Naive thymus-derived CD8-positive, alpha-beta T cell (primary cell): ENCODE measurements at regions not wholly inside any gene's neighbourhood (a gene's known extent, or its start where the extent isn't known, plus 50 kb on each side); places are given as distances from the start of the nearest gene placed in this dataset.
"Not testable (repeated sequence)": the region's sequence is repeated elsewhere in the genome, so short reads cannot be mapped to it uniquely, and the experiment has no call there.

Experiments
- ATAC-seq, 2 donors: fragments of 150-1000 bp; cut with Tn5 transposase in 1 of 2; sonication (Bioruptor Pico), chemical (Tn5 transposase) in 1 of 2; 1 replicate in 1 of 2; 2 replicates in 1 of 2; pipeline ENCODE4 v1.10.0; 2021; ENCODE audit warnings: mild to moderate bottlenecking in 2 of 2, moderate library complexity in 2 of 2
- POLR2A ChIA-PET: fragments of 350-600 bp; sonication (Branson Sonifier 250); formaldehyde crosslinking; loops from one replicate; lab custom pipeline; 2021; ENCODE audit warnings: antibody characterized with exemption; lab: Charles Lee
- DNase-seq, 10 donors: peaks; one replicate each; pipeline versions ENCODE4 v3.0.0 to v3.0.0-alpha.2; 2020 to 2022
- H3K27ac Mint-ChIP-seq, 10 donors: one replicate each; pipeline ENCODE4 v1.8.0; 2020 to 2022; ENCODE audit warnings: mild to moderate bottlenecking in 10 of 10, mixed read lengths in 10 of 10, moderate library complexity in 4 of 10, inconsistent platforms in 1 of 10
- H3K27me3 Mint-ChIP-seq, 5 donors: one replicate each; pipeline ENCODE4 v1.8.0; 2021 to 2022; ENCODE audit warnings: mixed read lengths in 5 of 5
- H3K36me3 Mint-ChIP-seq, 3 donors: one replicate each; pipeline ENCODE4 v1.8.0; 2020 to 2022; ENCODE audit warnings: mixed read lengths in 3 of 3, mild to moderate bottlenecking in 2 of 3, inconsistent platforms in 1 of 3
- H3K4me1 Mint-ChIP-seq, 4 donors: one replicate each; pipeline ENCODE4 v1.8.0; 2021 to 2022; ENCODE audit warnings: mixed read lengths in 4 of 4
- H3K4me3 Mint-ChIP-seq, 10 donors: one replicate each; pipeline ENCODE4 v1.8.0; 2020 to 2022; ENCODE audit warnings: mild to moderate bottlenecking in 10 of 10, mixed read lengths in 10 of 10, moderate library complexity in 6 of 10, inconsistent platforms in 1 of 10
- H3K9me3 Mint-ChIP-seq, 9 donors: one replicate each; pipeline ENCODE4 v1.8.0; 2020 to 2022; ENCODE audit warnings: mixed read lengths in 9 of 9, mild to moderate bottlenecking in 3 of 9, inconsistent platforms in 1 of 9, moderate library complexity in 1 of 9

- POLR2A ChIA-PET = no interaction called here
- H3K4me1 Mint-ChIP-seq = no peaks in the 10 kb centered on the region
- H3K36me3 Mint-ChIP-seq = no peaks in the 10 kb centered on the region
- H3K27ac Mint-ChIP-seq = no peak overlapping the region
- DNase-seq (no peak), ATAC-seq (no peak)
- peaks cover 0 to 5% (median 0%) of the 10 kb centered on the region in 9 donors for H3K9me3 Mint-ChIP-seq
- H3K27me3 Mint-ChIP-seq = no peaks in the 10 kb centered on the region
- H3K4me3 Mint-ChIP-seq = no peak overlapping the region
These were observed 1299.3 kb downstream of the XPNPEP1 start for GRCh38 chr10:108624052-108624451.

DNA sequence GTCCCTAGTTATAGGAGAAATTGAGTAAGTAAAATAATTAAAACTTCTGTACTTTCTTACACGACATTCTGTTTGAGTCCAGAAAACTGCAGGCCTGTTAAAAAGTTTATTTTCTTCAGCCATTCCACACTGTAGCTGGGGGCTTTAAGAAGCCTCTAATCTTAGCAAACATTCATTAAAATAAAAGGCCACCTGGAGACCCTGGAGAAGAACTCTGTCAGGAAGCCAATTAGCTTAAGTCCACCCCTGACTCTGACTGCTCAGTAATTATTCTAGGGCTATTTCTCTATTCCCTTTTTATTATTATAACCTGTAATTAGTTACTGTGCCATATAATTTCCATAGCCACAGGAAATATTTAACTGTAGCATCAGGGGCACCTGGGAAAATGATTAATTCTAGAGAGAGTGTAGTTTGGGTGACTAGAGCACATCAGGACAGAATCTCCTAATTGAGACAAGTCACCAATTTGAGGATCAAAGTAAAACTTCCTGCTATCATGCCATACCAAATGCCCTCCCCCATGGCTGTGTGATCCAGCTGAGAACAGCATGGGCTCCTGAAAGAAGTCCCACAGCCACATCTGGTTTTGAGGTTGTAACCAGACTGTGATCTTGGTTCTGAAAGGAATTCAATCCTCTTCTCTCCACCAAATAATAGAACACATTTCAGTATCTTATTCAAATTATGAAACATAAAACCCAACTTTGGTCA is 1302.3 kb downstream of the XPNPEP1 start:
- DNase-seq = no peak
- H3K27me3 Mint-ChIP-seq = no peaks in the 10 kb centered on the region
- H3K27ac Mint-ChIP-seq = no peak overlapping the region
- H3K36me3 Mint-ChIP-seq = no peaks in the 10 kb centered on the region
- H3K9me3 Mint-ChIP-seq = peaks cover 0 to 4% (median 0%) of the 10 kb centered on the region in 9 donors
- ATAC-seq = no peak
- no peaks in the 10 kb centered on the region for H3K4me1 Mint-ChIP-seq
- POLR2A ChIA-PET = no interaction called here
- H3K4me3 Mint-ChIP-seq = no peak overlapping the region

GRCh38 chr10:108616559-108617285 is 1306.6 kb downstream of the XPNPEP1 start:
- Mint-ChIP-seq H3K27me3 (no peaks in the 10 kb centered on the region), H3K4me1 (no peaks in the 10 kb centered on the region), H3K36me3 (no peaks in the 10 kb centered on the region), H3K9me3 (peaks cover 0 to 4% (median 0%) of the 10 kb centered on the region in 9 donors), H3K27ac (no peak overlapping the region), H3K4me3 (no peak overlapping the region)
- ATAC-seq (no peak), DNase-seq (no peak)
- POLR2A ChIA-PET = no interaction called here

DNA sequence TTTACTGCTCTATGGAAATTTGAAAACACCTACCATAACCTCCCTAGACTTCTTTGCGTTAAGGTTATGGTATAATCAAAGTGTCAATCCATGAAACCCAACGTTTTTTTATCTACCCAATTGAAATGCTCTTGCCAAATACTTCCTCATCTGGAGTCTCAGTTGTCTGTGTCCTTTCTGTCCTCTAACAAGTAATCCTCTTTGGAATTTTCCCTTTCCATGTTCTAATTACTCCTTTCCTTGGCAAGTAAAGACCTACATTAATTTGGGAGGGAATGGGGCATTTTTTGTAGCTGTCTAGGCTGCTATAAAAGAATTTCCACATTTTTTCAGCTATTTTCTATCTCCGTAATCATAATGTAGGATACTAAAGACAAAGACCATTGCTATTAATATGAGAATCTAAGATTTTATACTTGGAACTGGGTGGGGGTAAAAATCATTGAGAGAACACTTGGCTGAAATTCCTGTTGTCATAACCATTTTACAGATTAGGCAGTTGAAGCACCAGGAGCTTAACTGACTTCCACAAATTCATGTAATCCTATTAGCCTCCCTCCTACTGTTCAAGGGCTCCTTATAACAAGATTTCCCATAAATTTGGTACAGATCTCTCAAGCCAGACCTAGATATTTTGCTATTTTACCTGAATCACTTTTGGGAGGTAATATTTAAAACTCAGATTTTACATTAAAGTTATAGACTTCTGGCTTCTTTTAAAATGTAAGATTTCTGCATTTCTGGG is 1307.6 kb downstream of the XPNPEP1 start:
- Mint-ChIP-seq H3K4me1 (no peaks in the 10 kb centered on the region), H3K27ac (no peak overlapping the region), H3K36me3 (no peaks in the 10 kb centered on the region), H3K9me3 (peaks cover 0 to 8% (median 0%) of the 10 kb centered on the region in 9 donors), H3K4me3 (no peak overlapping the region), H3K27me3 (no peaks in the 10 kb centered on the region)
- DNase-seq = no peak
- POLR2A ChIA-PET = no interaction called here
- no peak for ATAC-seq

DNA sequence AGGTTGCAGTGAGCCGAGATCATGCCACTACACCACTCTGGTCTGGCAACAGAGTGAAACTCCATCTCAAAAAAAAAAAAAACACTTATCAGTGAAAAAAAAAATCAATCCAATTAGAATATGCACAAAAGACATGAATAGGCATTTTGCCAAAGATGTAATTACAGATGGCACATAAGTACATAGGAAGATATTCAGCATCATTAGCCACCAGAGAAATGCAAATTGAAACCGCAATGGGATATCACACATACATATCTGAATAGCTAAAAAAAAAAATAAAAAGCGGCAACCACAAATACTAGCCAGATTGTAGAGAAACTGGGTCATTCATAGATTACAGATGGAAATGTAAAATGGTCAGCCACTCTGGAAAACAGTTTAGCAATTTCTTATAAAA is 1310.8 kb downstream of the XPNPEP1 start:
- H3K27me3 Mint-ChIP-seq = no peaks in the 10 kb centered on the region
- H3K4me1 Mint-ChIP-seq = no peaks in the 10 kb centered on the region
- no peak for ATAC-seq
- peaks cover 0 to 9% (median 0%) of the 10 kb centered on the region in 3 donors for H3K36me3 Mint-ChIP-seq
- POLR2A ChIA-PET = no interaction called here
- peaks cover 1 to 15% (median 4%) of the 10 kb centered on the region in 9 donors for H3K9me3 Mint-ChIP-seq
- H3K27ac Mint-ChIP-seq = no peak overlapping the region
- DNase-seq = no peak
- H3K4me3 Mint-ChIP-seq = no peak overlapping the region

- ATAC-seq = no peak
- Mint-ChIP-seq H3K4me3 (no peak overlapping the region), H3K27me3 (no peaks in the 10 kb centered on the region), H3K9me3 (peaks cover 1 to 32% (median 6%) of the 10 kb centered on the region in 9 donors), H3K4me1 (no peaks in the 10 kb centered on the region), H3K27ac (no peak overlapping the region), H3K36me3 (peaks cover 0 to 9% (median 0%) of the 10 kb centered on the region in 3 donors)
- DNase-seq = no peak
- POLR2A ChIA-PET = no interaction called here
These were observed 1314.5 kb downstream of the XPNPEP1 start for GRCh38 chr10:108608860-108609259.

GRCh38 chr10:108601851-108602250 is 1321.5 kb downstream of the XPNPEP1 start:
- peaks cover 0 to 25% (median 3%) of the 10 kb centered on the region in 9 donors for H3K9me3 Mint-ChIP-seq
- POLR2A ChIA-PET = no interaction called here
- ATAC-seq = no peak
- H3K27ac Mint-ChIP-seq = no peak overlapping the region
- no peak for DNase-seq
- no peaks in the 10 kb centered on the region for H3K27me3 Mint-ChIP-seq
- no peak overlapping the region for H3K4me3 Mint-ChIP-seq
- no peaks in the 10 kb centered on the region for H3K4me1 Mint-ChIP-seq
- no peaks in the 10 kb centered on the region for H3K36me3 Mint-ChIP-seq

GRCh38 chr10:108600511-108600910 is 1322.8 kb downstream of the XPNPEP1 start:
- H3K4me1 Mint-ChIP-seq, ATAC-seq, DNase-seq, H3K27me3 Mint-ChIP-seq, H3K27ac Mint-ChIP-seq, POLR2A ChIA-PET, H3K4me3 Mint-ChIP-seq, H3K36me3 Mint-ChIP-seq: not testable (repeated sequence)
- peaks cover 0 to 16% (median 2%) of the 10 kb centered on the region in 9 donors for H3K9me3 Mint-ChIP-seq

DNA sequence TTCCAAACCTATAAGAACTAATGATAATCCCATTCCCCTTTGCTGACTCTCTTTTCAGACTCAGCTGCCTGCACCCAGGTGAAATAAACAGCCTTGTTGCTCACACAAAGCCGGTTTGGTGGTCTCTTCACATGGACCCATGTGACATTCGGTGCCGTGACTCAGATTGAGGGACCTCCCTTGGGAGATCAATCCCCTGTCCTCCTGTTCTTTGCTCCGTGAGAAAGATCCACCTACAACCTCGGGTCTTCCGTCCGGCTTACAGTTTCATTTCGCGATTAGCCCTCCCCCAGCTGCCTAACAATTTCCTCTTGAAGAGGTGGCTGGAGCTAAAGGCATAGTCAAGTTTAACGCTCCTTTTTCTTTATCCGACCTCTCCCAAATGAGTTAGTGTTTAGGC is 1324.0 kb downstream of the XPNPEP1 start:
- H3K4me1 Mint-ChIP-seq, ATAC-seq, POLR2A ChIA-PET, DNase-seq, H3K27me3 Mint-ChIP-seq, H3K36me3 Mint-ChIP-seq, H3K27ac Mint-ChIP-seq, H3K4me3 Mint-ChIP-seq: not testable (repeated sequence)
- H3K9me3 Mint-ChIP-seq = peaks cover 0 to 12% (median 2%) of the 10 kb centered on the region in 9 donors

DNA sequence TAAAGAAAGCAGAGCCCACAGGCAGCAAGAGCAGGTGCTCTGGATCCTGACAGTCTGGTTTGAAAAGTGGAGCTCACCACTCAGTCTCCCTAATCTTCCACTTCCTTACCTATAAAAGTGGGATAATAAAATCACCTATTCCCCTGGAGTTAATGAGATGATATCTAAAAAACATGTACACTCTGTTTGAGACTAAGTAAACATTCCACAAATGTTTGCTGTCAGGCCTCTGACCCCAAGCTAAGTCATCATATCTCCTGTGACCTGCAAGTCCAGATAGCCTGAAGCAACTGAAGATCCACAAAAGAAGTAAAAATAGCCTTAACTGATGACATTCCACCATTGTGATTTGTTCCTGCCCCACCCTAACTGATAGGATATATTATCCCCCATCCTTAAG is 1324.5 kb downstream of the XPNPEP1 start:
- Mint-ChIP-seq H3K4me1 (no peaks in the 10 kb centered on the region), H3K36me3 (no peaks in the 10 kb centered on the region), H3K27me3 (no peaks in the 10 kb centered on the region), H3K9me3 (peaks cover 0 to 12% (median 2%) of the 10 kb centered on the region in 9 donors), H3K27ac (no peak overlapping the region), H3K4me3 (no peak overlapping the region)
- ATAC-seq = no peak
- POLR2A ChIA-PET = no interaction called here
- no peak for DNase-seq

DNA sequence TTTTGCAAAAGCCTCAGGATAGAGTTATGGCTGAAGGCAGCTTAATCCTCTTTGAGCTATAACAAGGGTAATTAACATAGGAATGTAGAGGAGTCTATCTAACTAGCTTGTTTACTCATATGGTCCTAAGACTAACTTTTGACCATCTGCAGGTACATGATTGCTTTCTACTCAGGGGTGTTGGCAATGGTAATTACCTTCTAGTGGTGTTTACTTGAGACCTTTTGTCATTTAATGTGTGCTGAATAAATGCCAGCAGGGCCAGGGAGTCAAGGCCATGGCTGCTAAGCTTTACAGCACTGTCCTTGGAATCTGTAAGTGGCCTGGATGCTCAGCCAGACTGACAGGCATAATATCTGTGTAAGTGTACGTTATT is 1325.0 kb downstream of the XPNPEP1 start:
- ATAC-seq (no peak), DNase-seq (no peak)
- Mint-ChIP-seq H3K27ac (no peak overlapping the region), H3K4me3 (no peak overlapping the region), H3K27me3 (no peaks in the 10 kb centered on the region), H3K4me1 (no peaks in the 10 kb centered on the region), H3K9me3 (peaks cover 0 to 12% (median 2%) of the 10 kb centered on the region in 9 donors), H3K36me3 (no peaks in the 10 kb centered on the region)
- POLR2A ChIA-PET = no interaction called here

DNA sequence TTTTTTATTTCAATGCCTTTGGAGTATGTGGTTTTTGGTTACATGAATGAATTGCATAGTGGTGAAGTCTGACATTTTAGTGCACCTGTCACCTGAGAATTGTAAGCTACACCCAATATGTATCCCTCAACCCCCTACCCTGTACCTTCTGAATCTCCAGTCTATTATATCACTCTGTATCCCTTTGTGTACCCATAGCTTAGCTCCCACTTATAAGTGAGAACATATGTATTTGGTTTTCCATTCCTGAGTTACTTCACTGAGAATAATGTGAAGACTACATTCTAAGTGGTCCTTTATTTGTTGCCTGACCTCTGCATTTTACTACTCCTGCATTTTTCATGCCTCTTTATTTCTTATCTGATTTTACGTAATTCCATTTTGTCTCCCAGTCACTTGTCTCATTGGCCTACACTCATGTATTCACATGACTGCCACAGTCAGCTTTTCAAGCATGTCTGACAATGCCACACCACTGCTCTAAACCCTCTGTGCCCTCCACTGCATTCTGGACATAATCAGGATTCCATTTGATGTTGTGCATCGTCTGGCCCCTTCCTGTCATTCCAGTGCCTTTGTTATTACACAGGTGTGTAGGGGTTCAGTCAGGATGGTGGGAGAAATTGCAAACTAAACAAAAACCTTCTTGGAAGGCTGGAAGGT is 1325.5 kb downstream of the XPNPEP1 start:
- ATAC-seq = no peak
- H3K27ac Mint-ChIP-seq = no peak overlapping the region
- DNase-seq = no peak
- no peaks in the 10 kb centered on the region for H3K27me3 Mint-ChIP-seq
- no peaks in the 10 kb centered on the region for H3K36me3 Mint-ChIP-seq
- H3K9me3 Mint-ChIP-seq = peaks cover 0 to 12% (median 2%) of the 10 kb centered on the region in 9 donors
- POLR2A ChIA-PET = no interaction called here
- no peaks in the 10 kb centered on the region for H3K4me1 Mint-ChIP-seq
- H3K4me3 Mint-ChIP-seq = no peak overlapping the region

DNA sequence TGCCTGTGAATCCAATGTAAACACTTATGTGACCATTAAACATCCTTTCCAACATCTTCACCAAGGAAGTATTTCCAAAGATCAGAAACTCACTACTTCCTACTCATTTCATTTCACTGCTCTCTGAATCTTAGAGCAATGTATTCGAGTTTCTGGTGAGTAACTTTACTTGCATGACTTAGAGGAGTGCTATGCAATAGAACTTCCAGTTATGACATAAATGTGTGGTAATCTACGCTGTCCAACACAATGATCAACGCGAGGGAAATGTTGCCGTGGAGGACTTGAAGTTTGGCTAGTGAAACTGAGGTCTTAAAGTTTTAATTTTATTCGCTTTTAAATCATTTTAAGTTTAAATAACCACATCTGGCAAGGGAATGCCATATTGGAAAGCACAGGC is 1326.3 kb downstream of the XPNPEP1 start:
- H3K27ac Mint-ChIP-seq = no peak overlapping the region
- ATAC-seq (no peak), DNase-seq (no peak)
- POLR2A ChIA-PET = no interaction called here
- H3K4me3 Mint-ChIP-seq = no peak overlapping the region
- no peaks in the 10 kb centered on the region for H3K4me1 Mint-ChIP-seq
- H3K9me3 Mint-ChIP-seq = peaks cover 0 to 12% (median 2%) of the 10 kb centered on the region in 9 donors
- no peaks in the 10 kb centered on the region for H3K36me3 Mint-ChIP-seq
- no peaks in the 10 kb centered on the region for H3K27me3 Mint-ChIP-seq
